Erythroblast (primary cell): ENCODE measurements at regions not wholly inside any gene's neighbourhood (a gene's known extent, or its start where the extent isn't known, plus 50 kb on each side); places are given as distances from the start of the nearest gene placed in this dataset.

Experiments used
- GATA1 ChIP-seq: IDR thresholded peaks from 2 replicates; pipeline ENCODE4 v1.6.1; 2011; ENCODE audit warnings: low read depth, mild to moderate bottlenecking, control low read depth, low read length, moderate library complexity
- POLR2A ChIP-seq: IDR thresholded peaks from 2 replicates; pipeline ENCODE4 v1.6.1; 2011; ENCODE audit warnings: mild to moderate bottlenecking, low read length

- TF ChIP-seq POLR2A: no peak
- no peak for TF ChIP-seq GATA1
Observed at GRCh38 chrX:22357621-22358020, 84.9 kb downstream of the CBLL2 start.
